ENCODE measurements at regions not wholly inside any gene's neighbourhood (a gene's known extent, or its start where the extent isn't known, plus 50 kb on each side); places are given as distances from the start of the nearest gene placed in this dataset.

DNA sequence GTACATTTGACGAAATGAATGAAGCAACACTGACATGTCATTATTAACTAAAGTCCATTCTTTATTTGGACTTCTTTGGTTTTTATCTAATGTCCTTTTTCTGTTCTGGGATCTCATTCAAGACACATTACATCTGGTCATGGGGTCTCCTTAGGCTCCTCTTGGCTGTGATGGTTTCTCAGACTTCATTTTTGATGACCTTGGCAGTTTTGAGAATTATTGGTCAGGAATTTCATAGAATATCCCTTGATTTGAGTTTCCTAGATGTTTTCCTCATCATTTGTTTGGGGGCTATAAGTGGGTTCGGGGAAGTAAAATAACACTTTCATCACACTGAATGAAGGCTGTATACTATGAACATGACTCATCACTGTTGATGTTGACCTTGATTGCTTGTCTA lies 770.6 kb downstream of the AACS start:
- WGBS (ENCODE audit: extremely low coverage, insufficient read length, low lambda C conversion rate) = no CpG with 5 or more reads among the region's 2 CpGs
- Histone ChIP-seq H3K14ac (ENCODE audit: insufficient read depth, low read length) (no peak overlapping the region), H3K9me3 (ENCODE audit: control insufficient read depth, low read depth, low read length) (no peaks in the 10 kb centered on the region), H4K91ac (ENCODE audit: insufficient read length, low read depth, low read length) (no peak overlapping the region), H2BK120ac (ENCODE audit: low read depth, low read length, poor library complexity, severe bottlenecking) (no peak overlapping the region), H4K20me1 (ENCODE audit: control insufficient read depth, insufficient read depth, insufficient read length) (no peaks in the 10 kb centered on the region), H2BK20ac (ENCODE audit: low read depth, low read length, poor library complexity, severe bottlenecking) (no peak overlapping the region), H3K56ac (ENCODE audit: insufficient read length, low read depth, low read length) (no peak overlapping the region), H2BK12ac (ENCODE audit: insufficient read length, low read depth, low read length) (no peak overlapping the region), H2AK5ac (ENCODE audit: insufficient read length, low read length) (no peak overlapping the region), H3T11ph (ENCODE audit: low read length) (no peak overlapping the region), H4K8ac (replicated peaks; ENCODE audit: insufficient read length, low read depth, low read length) (no peak overlapping the region), H2BK15ac (ENCODE audit: low read depth, low read length) (no peak overlapping the region), H3K23ac (ENCODE audit: insufficient read length, low read depth, low read length) (no peak overlapping the region), H3K27me3 (ENCODE audit: insufficient read depth, low read length) (no peaks in the 10 kb centered on the region), H3K4ac (ENCODE audit: low read depth, low read length) (no peak overlapping the region), H3K18ac (ENCODE audit: insufficient read length, low read depth, low read length) (no peak overlapping the region), H3K9ac (ENCODE audit: extremely low read depth, insufficient read length, low read length) (no peak overlapping the region), H3K4me1 (ENCODE audit: insufficient read depth, low read length) (no peaks in the 10 kb centered on the region), H3K79me1 (ENCODE audit: insufficient read depth, low read depth, low read length, poor library complexity, severe bottlenecking) (no peaks in the 10 kb centered on the region), H3K27ac (ENCODE audit: insufficient read length, low read depth, low read length) (no peak overlapping the region), H3K23me2 (ENCODE audit: insufficient read length, low read depth, low read length, poor library complexity, severe bottlenecking) (no peaks in the 10 kb centered on the region), H3K79me2 (ENCODE audit: insufficient read depth, low read length) (no peaks in the 10 kb centered on the region), H3K4me2 (ENCODE audit: insufficient read depth, insufficient read length, low read length) (no peak overlapping the region), H2BK5ac (ENCODE audit: insufficient read length, low read length) (no peak overlapping the region), H4K5ac (ENCODE audit: insufficient read length, low read depth, low read length) (no peak overlapping the region), H2AFZ (ENCODE audit: low read length) (no peak overlapping the region)
- Mint-ChIP-seq H3K27ac (no peak overlapping the region), H3K4me1 (no peaks in the 10 kb centered on the region), H3K9me3 (no peaks in the 10 kb centered on the region), H3K27me3 (ENCODE audit: low read depth) (peaks cover 2% of the 10 kb centered on the region; the same call in 1 of the 2 replicates), H3K4me3 (no peak overlapping the region), H3K36me3 (ENCODE audit: insufficient read depth in 1 of 3, low read depth in 3 of 3) (no peaks in the 10 kb centered on the region)
- no peak for DNase-seq
- TF ChIP-seq, protein P1, sequence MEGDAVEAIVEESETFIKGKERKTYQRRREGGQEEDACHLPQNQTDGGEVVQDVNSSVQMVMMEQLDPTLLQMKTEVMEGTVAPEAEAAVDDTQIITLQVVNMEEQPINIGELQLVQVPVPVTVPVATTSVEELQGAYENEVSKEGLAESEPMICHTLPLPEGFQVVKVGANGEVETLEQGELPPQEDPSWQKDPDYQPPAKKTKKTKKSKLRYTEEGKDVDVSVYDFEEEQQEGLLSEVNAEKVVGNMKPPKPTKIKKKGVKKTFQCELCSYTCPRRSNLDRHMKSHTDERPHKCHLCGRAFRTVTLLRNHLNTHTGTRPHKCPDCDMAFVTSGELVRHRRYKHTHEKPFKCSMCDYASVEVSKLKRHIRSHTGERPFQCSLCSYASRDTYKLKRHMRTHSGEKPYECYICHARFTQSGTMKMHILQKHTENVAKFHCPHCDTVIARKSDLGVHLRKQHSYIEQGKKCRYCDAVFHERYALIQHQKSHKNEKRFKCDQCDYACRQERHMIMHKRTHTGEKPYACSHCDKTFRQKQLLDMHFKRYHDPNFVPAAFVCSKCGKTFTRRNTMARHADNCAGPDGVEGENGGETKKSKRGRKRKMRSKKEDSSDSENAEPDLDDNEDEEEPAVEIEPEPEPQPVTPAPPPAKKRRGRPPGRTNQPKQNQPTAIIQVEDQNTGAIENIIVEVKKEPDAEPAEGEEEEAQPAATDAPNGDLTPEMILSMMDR (conservative IDR thresholded peaks at IDR 0.05) = no peak

All from H9 (cell line).